MM.1S (cell line): ENCODE measurements at regions not wholly inside any gene's neighbourhood (a gene's known extent, or its start where the extent isn't known, plus 50 kb on each side); places are given as distances from the start of the nearest gene placed in this dataset.

Experiments used
- DNase-seq: peaks from one replicate; pipeline ENCODE4 v3.0.0-alpha.2; 2015
- H2AFZ ChIP-seq: fragments of 300-600 bp; sonication (generic); 2 replicates; pipeline ENCODE4 v1.6.0; 2016; ENCODE audit warnings: antibody characterized with exemption, low read length
- H3F3A ChIP-seq: fragments of 300-600 bp; sonication (generic); 2 replicates; pipeline ENCODE4 v1.6.1; 2016; ENCODE audit warnings: mild to moderate bottlenecking, antibody characterized with exemption, low read length, moderate library complexity, mixed read lengths; ENCODE audit not compliant: insufficient read depth
- H3K27ac ChIP-seq: fragments of 300-600 bp; sonication (generic); 2 replicates; pipeline ENCODE4 v1.5.1; 2016; ENCODE audit warnings: mild to moderate bottlenecking, low read length
- H3K27me3 ChIP-seq: fragments of 300-600 bp; sonication (generic); replicated peaks from 2 replicates; pipeline ENCODE4 v1.6.0; 2016; ENCODE audit warnings: low read length; ENCODE audit not compliant: insufficient read depth
- H3K36me3 ChIP-seq: fragments of 300-600 bp; sonication (generic); replicated peaks from 2 replicates; pipeline ENCODE4 v1.6.1; 2016; ENCODE audit warnings: mild to moderate bottlenecking, low read length, mixed read lengths; ENCODE audit not compliant: insufficient read depth
- H3K4me1 ChIP-seq: fragments of 300-600 bp; sonication (generic); 2 replicates; pipeline ENCODE4 v1.6.1; 2016; ENCODE audit warnings: low read length, mixed read lengths
- H3K4me2 ChIP-seq: fragments of 300-600 bp; sonication (generic); 2 replicates; pipeline ENCODE4 v1.6.0; 2016; ENCODE audit warnings: low read depth, low read length
- H3K4me3 ChIP-seq: fragments of 300-600 bp; sonication (generic); 2 replicates; pipeline ENCODE4 v1.5.1; 2016; ENCODE audit warnings: low read length, mixed read lengths
- H3K79me2 ChIP-seq: fragments of 300-600 bp; sonication (generic); 2 replicates; pipeline ENCODE4 v1.6.1; 2016; ENCODE audit warnings: mixed run types, low read length, mixed read lengths
- H3K9ac ChIP-seq: fragments of 300-600 bp; sonication (generic); 2 replicates; pipeline ENCODE4 v1.6.1; 2016; ENCODE audit warnings: low read length, mixed read lengths
- H3K9me2 ChIP-seq: fragments of 300-600 bp; sonication (generic); replicated peaks from 2 replicates; pipeline ENCODE4 v1.6.1; 2016; ENCODE audit warnings: mild to moderate bottlenecking, low read length, mixed read lengths; ENCODE audit not compliant: insufficient read depth
- H3K9me3 ChIP-seq: fragments of 300-600 bp; sonication (generic); replicated peaks from 2 replicates; pipeline ENCODE4 v1.6.1; 2016; ENCODE audit warnings: mild to moderate bottlenecking, low read length, mixed read lengths; ENCODE audit not compliant: insufficient read depth
- H4K20me1 ChIP-seq: fragments of 300-600 bp; sonication (generic); 2 replicates; pipeline ENCODE4 v1.6.1; 2016; ENCODE audit warnings: mild to moderate bottlenecking, low read length, moderate library complexity, mixed read lengths; ENCODE audit not compliant: insufficient read depth
- TF ChIP-seq, protein P1 (sequence below): fragments of 300-600 bp; sonication (generic); IDR thresholded peaks from 2 replicates; pipeline ENCODE4 v1.5.1; 2016; ENCODE audit warnings: antibody characterized with exemption, low read length, mixed read lengths

DNA sequence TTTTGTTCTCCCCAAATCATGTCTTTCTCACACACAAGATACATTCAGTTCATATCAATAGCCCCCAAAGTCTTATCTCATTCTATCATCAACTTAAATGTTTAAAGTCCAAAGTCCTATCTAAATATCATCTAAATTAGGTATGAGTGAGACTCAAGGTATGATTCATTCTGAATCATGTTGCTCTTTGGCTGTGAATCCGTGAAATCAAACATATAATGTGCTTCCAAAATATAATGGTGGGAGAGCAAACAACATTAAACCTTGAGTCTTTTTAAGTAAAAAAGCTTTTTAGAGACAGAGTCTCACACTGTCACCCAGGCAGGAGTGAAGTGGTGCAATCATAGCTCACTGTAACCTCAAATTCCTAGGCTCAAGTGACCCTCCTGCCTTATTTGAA, 139.1 kb downstream of the SAMMSON start:
- H3K4me2 ChIP-seq, result no peak overlapping the region

More for the DNA sequence above, 139.1 kb downstream of the SAMMSON start:
- Histone ChIP-seq H3K79me2 (no peaks in the 10 kb centered on the region), H3K9me2 (no peaks in the 10 kb centered on the region), H4K20me1 (no peaks in the 10 kb centered on the region), H3K9me3 (no peaks in the 10 kb centered on the region), H3K9ac (no peak overlapping the region), H3K4me1 (no peaks in the 10 kb centered on the region), H3K36me3 (no peaks in the 10 kb centered on the region), H3K27me3 (no peaks in the 10 kb centered on the region), H3F3A (no peaks in the 10 kb centered on the region), H2AFZ (no peak overlapping the region), H3K4me3 (no peak overlapping the region), H3K27ac (no peak overlapping the region)
- TF ChIP-seq, protein P1, sequence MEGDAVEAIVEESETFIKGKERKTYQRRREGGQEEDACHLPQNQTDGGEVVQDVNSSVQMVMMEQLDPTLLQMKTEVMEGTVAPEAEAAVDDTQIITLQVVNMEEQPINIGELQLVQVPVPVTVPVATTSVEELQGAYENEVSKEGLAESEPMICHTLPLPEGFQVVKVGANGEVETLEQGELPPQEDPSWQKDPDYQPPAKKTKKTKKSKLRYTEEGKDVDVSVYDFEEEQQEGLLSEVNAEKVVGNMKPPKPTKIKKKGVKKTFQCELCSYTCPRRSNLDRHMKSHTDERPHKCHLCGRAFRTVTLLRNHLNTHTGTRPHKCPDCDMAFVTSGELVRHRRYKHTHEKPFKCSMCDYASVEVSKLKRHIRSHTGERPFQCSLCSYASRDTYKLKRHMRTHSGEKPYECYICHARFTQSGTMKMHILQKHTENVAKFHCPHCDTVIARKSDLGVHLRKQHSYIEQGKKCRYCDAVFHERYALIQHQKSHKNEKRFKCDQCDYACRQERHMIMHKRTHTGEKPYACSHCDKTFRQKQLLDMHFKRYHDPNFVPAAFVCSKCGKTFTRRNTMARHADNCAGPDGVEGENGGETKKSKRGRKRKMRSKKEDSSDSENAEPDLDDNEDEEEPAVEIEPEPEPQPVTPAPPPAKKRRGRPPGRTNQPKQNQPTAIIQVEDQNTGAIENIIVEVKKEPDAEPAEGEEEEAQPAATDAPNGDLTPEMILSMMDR, result no peak
- DNase-seq, result no peak
